OCI-LY3 (cell line): ENCODE measurements at regions not wholly inside any gene's neighbourhood (a gene's known extent, or its start where the extent isn't known, plus 50 kb on each side); places are given as distances from the start of the nearest gene placed in this dataset.

ENCODE experiments used
- CTCF ChIP-seq: fragments of 200-600, 300-600 bp; sonication (generic); IDR thresholded peaks from 2 replicates; pipeline ENCODE4 v1.5.1; 2014; ENCODE audit warnings: antibody characterized with exemption, low read length, low read depth
- EZH2phosphoT487 ChIP-seq: fragments of 200-600 bp; shearing (Covaris generic); IDR thresholded peaks from 2 replicates; pipeline ENCODE4 v1.6.1; 2018; ENCODE audit warnings: antibody characterized with exemption, mixed run types, low read depth

DNA sequence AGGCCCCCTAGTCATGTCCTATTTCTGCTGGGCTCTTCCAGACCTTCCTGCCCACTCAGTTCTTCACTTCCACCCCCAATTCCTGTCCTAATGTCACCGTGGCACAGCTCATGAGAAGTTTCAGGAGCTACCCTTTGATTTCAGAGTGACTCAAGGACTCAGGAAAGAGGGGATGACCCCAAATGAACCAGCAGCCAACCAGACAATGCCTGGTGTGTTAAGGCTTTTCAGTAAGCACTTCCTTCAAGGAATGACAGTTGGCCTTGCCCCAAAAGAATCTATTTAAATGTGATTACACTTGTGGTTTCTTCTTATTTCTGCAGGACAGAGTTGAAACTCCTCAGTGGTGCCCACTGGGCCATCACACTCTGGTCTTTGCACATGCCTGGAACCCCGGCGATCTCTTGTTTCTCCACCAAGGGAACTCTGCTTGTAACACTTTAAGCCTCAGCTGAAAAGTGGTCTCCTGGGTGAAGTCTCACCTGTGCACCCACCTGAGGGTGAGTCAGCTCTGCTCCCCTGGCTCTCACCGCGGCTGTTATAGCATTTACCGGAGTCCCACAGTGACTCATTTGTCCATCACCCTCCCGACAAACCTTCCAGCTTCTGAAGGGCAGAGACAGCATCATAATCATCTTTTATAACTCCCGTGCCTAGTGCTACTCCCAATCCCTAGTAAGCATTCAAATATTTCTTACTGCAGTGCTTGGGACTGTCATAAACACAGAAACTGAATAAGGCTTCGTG lies 123.0 kb upstream of the SVIL start:
- no peak for TF ChIP-seq CTCF
- TF ChIP-seq EZH2phosphoT487: no peak
